ENCODE measurements at regions not wholly inside any gene's neighbourhood (a gene's known extent, or its start where the extent isn't known, plus 50 kb on each side); places are given as distances from the start of the nearest gene placed in this dataset.

GRCh38 chrX:150086371-150086770 lies 148.1 kb upstream of the EOLA2 start:
- TF ChIP-seq EZH2 (IDR thresholded peaks at IDR 0.05; ENCODE audit: low read length, unreplicated experiment) (no peak), CTCF (conservative IDR thresholded peaks at IDR 0.05; ENCODE audit: low read depth, low read length) (no peak), EZH2phosphoT487 (IDR thresholded peaks at IDR 0.05; ENCODE audit: borderline replicate concordance, low read length) (no peak)

Measured in PC-3 (cell line).